ENCODE measurements at regions not wholly inside any gene's neighbourhood (a gene's known extent, or its start where the extent isn't known, plus 50 kb on each side); places are given as distances from the start of the nearest gene placed in this dataset.

GRCh38 chr3:187963003-187963676 is 190.8 kb upstream of the LPP start:
- no TSS peak for BruUV-seq (replicated peaks)
- DNase-seq (ENCODE audit: low read depth, low spot score) (no peak), ATAC-seq (no peak)
- Histone ChIP-seq H3K4me3 (ENCODE audit: low read depth in 2 of 2, low read length in 2 of 2) (no peak overlapping the region), H3K9me3 (ENCODE audit: control insufficient read depth, insufficient read depth, low read depth, low read length) (no peaks in the 10 kb centered on the region), H3K27me3 (ENCODE audit: control insufficient read depth, insufficient read depth, low read length) (no peaks in the 10 kb centered on the region; the same call in 1 of the 2 replicates), H3K27ac (ENCODE audit: low read length) (no peak overlapping the region), H3K36me3 (ENCODE audit: control insufficient read depth, insufficient read depth, low read length) (no peaks in the 10 kb centered on the region), H3K4me1 (ENCODE audit: control insufficient read depth, insufficient read depth, low read length) (no peaks in the 10 kb centered on the region)
- in situ Hi-C loops (cut with HindIII; ENCODE audit: low pct_unique_long_range_greater_than_20kb, low sequenced_read_pairs) = no loop called here
- intact Hi-C loops (cut with micrococcal nuclease; ENCODE audit: unreplicated experiment) = no loop called here
- CTCF ChIA-PET = no interaction called here
- POLR2A ChIA-PET = interaction anchor here (0.5 kb wide), 1 partner anchor 972 kb away, joined by 5 read pairs; no protein-coding TSS in a partner anchor
- TF ChIP-seq, protein P1, sequence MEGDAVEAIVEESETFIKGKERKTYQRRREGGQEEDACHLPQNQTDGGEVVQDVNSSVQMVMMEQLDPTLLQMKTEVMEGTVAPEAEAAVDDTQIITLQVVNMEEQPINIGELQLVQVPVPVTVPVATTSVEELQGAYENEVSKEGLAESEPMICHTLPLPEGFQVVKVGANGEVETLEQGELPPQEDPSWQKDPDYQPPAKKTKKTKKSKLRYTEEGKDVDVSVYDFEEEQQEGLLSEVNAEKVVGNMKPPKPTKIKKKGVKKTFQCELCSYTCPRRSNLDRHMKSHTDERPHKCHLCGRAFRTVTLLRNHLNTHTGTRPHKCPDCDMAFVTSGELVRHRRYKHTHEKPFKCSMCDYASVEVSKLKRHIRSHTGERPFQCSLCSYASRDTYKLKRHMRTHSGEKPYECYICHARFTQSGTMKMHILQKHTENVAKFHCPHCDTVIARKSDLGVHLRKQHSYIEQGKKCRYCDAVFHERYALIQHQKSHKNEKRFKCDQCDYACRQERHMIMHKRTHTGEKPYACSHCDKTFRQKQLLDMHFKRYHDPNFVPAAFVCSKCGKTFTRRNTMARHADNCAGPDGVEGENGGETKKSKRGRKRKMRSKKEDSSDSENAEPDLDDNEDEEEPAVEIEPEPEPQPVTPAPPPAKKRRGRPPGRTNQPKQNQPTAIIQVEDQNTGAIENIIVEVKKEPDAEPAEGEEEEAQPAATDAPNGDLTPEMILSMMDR (IDR thresholded peaks at IDR 0.05) = no peak
- no peak for TF ChIP-seq REST (IDR thresholded peaks at IDR 0.05; ENCODE audit: insufficient read depth in 1 of 2, low read depth in 2 of 2, low read length in 1 of 2)
- TF ChIP-seq SIN3A (IDR thresholded peaks at IDR 0.05; ENCODE audit: borderline replicate concordance, insufficient read depth, low read depth, low read length) = no peak
- no peak for TF ChIP-seq TCF7L2 (IDR thresholded peaks at IDR 0.05; ENCODE audit: low read depth, low read length)
- no peak for TF ChIP-seq POLR2AphosphoS5 (IDR thresholded peaks at IDR 0.05; ENCODE audit: low read depth, low read length)

DNA sequence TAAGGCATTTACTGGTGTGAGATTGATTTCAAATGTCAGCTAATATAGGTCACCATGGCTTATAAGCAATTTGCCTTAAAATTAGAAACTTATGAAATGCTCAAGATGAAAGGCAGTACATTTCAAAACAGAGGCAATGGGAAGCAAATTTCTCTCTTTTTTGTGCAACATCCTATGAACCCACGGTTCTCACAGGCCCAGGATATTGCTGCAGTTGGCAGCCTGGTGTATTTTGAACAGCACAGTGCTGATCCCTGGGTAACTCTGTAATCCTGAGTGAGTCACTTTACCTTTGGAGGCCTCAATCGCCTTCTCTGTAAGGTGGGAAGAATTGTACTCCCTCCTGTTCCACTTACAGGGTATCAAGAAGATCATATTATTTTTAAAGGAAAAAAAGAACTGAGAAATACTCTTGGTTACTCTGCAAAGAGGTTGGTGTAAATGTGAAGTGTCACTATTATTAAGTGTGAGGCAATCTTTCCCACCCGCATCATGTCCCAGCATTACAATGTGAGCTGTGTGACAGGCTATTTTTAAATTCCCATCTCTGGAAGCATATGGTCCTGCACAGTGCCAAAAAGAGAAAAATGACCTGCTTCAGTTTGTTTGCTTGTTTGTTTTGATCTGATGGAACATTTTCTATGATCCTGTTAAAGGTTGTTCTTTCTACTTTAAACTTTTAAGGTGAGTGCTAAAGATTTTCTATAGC is 190.1 kb upstream of the LPP start:
- in situ Hi-C loops (cut with HindIII; ENCODE audit: low pct_unique_long_range_greater_than_20kb, low sequenced_read_pairs) (no loop called here), intact Hi-C loops (cut with micrococcal nuclease; ENCODE audit: unreplicated experiment) (no loop called here)
- ATAC-seq (no peak), DNase-seq (ENCODE audit: low read depth, low spot score) (no peak)
- Histone ChIP-seq H3K9me3 (ENCODE audit: control insufficient read depth, insufficient read depth, low read depth, low read length) (no peaks in the 10 kb centered on the region), H3K27me3 (ENCODE audit: control insufficient read depth, insufficient read depth, low read length) (no peaks in the 10 kb centered on the region; the same call in 1 of the 2 replicates), H3K4me3 (ENCODE audit: low read depth in 2 of 2, low read length in 2 of 2) (no peak overlapping the region), H3K27ac (ENCODE audit: low read length) (no peak overlapping the region), H3K4me1 (ENCODE audit: control insufficient read depth, insufficient read depth, low read length) (no peaks in the 10 kb centered on the region), H3K36me3 (ENCODE audit: control insufficient read depth, insufficient read depth, low read length) (no peaks in the 10 kb centered on the region)
- CTCF ChIA-PET = no interaction called here
- no peak for TF ChIP-seq TCF7L2 (IDR thresholded peaks at IDR 0.05; ENCODE audit: low read depth, low read length)
- no peak for TF ChIP-seq SIN3A (IDR thresholded peaks at IDR 0.05; ENCODE audit: borderline replicate concordance, insufficient read depth, low read depth, low read length)
- TF ChIP-seq, protein P1 (IDR thresholded peaks at IDR 0.05) = no peak
- TF ChIP-seq REST (IDR thresholded peaks at IDR 0.05; ENCODE audit: insufficient read depth in 1 of 2, low read depth in 2 of 2, low read length in 1 of 2) = no peak
- no peak for TF ChIP-seq POLR2AphosphoS5 (IDR thresholded peaks at IDR 0.05; ENCODE audit: low read depth, low read length)
- POLR2A ChIA-PET = no interaction called here
- BruUV-seq (replicated peaks) = no TSS peak

All from Panc1 (cell line).